Prostate gland (tissue), 2 donors: ENCODE measurements at regions not wholly inside any gene's neighbourhood (a gene's known extent, or its start where the extent isn't known, plus 50 kb on each side); places are given as distances from the start of the nearest gene placed in this dataset.

Experiments used
- POLR2A ChIP-seq: fragments of 450-650 bp; IDR thresholded peaks from one replicate; pipeline ENCODE4 v1.6.1; 2016; ENCODE audit warnings: antibody characterized with exemption, mild to moderate bottlenecking
- POLR2AphosphoS5 ChIP-seq: sonication (generic); formaldehyde crosslinking; IDR thresholded peaks from one replicate; pipeline ENCODE4 v1.6.1; 2017; ENCODE audit warnings: antibody characterized with exemption
- TF ChIP-seq, protein P1 (sequence below), 4 experiments: fragments of 200-600 bp in 2 of 4; fragments of 450-650 bp in 2 of 4; sonication (generic) in 2 of 4; IDR thresholded peaks; 1 replicate in 3 of 4; 2 replicates in 1 of 4; pipeline ENCODE4 v1.5.1; 2016 to 2019; ENCODE audit warnings: antibody characterized with exemption in 4 of 4, mild to moderate bottlenecking in 2 of 4, moderate library complexity in 2 of 4

DNA sequence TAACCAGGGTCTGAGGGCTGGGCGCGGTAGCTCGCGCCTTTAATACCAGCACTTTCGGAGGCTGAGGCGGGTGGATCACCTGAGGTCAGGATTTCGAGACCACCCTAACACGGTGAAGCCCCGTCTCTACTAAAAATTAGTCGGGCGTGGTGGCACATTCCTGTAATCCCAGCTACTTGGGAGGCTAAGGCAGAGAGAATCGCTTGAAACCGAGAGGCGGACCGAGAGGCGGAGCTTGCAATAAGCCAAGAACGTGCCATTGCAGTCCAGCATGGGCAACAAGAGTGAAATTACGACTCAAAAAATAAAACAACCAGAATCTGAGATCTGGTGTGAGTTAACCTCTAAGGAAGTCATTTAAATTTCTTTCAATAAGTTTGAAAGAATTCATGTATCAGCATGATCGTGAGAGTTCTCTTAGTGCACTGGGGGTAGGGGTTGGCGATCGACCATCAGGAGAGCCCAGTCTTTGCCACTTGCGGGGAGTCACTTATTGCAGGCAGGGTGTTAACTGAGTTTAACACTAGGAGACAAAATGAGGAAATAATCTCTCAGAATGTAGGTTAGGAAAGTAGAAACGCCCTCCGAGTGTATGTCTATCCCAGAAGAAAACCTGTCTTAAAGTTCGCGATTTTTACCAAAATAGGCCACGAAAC lies 206.5 kb upstream of the ZNF184 start:
- TF ChIP-seq, protein P1, sequence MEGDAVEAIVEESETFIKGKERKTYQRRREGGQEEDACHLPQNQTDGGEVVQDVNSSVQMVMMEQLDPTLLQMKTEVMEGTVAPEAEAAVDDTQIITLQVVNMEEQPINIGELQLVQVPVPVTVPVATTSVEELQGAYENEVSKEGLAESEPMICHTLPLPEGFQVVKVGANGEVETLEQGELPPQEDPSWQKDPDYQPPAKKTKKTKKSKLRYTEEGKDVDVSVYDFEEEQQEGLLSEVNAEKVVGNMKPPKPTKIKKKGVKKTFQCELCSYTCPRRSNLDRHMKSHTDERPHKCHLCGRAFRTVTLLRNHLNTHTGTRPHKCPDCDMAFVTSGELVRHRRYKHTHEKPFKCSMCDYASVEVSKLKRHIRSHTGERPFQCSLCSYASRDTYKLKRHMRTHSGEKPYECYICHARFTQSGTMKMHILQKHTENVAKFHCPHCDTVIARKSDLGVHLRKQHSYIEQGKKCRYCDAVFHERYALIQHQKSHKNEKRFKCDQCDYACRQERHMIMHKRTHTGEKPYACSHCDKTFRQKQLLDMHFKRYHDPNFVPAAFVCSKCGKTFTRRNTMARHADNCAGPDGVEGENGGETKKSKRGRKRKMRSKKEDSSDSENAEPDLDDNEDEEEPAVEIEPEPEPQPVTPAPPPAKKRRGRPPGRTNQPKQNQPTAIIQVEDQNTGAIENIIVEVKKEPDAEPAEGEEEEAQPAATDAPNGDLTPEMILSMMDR (IDR thresholded peaks at IDR 0.05) = no peak
- TF ChIP-seq POLR2A (no peak), POLR2AphosphoS5 (no peak)
